ENCODE measurements at regions not wholly inside any gene's neighbourhood (a gene's known extent, or its start where the extent isn't known, plus 50 kb on each side); places are given as distances from the start of the nearest gene placed in this dataset.

GRCh38 chr10:112087953-112088456, 95.6 kb downstream of the GPAM start:
- no peak for DNase-seq

DNA sequence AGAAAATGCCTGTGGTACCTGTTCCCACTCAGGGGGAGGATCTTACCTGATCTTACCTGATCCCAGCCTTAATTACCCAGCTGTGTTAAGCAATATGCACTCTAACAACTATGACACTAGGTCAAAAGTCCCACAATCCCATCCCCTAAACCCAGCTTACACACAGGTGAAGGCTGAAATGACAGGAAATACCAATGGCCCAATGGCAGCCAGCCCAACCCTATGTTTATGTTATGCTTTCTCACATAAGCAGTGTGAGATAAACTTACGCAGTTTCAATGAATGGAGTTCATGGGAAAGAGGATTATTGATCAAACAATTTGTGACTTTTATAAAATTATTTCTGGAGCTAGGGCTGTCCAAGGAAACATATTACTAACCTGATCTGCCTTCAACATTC, 91.9 kb downstream of the GPAM start:
- DNase-seq: no peak

DNA sequence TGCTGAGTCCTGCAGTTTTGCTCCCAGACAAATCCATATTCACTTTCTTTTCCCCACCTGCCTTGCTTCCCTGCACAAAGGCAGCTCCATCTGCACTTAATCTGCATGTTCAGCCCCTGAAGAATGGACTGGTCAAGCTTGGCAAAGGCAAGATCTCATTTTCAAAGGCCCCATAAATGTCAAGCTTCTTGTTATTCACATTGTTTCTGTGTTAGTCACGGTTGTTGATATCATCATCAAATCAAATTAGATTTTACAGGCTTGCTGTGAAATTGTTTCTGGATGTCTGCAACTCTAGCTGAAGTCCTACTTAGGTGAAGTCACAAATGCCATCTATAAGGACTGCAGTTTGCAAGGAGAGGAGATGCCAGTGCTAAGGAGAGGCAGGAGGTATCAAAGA, 91.0 kb downstream of the GPAM start:
- DNase-seq: no peak

GRCh38 chr10:112094984-112095383, 88.6 kb downstream of the GPAM start:
- no peak for DNase-seq

- DNase-seq: no peak
Measured at GRCh38 chr10:112095731-112096130, 87.8 kb downstream of the GPAM start.

DNA sequence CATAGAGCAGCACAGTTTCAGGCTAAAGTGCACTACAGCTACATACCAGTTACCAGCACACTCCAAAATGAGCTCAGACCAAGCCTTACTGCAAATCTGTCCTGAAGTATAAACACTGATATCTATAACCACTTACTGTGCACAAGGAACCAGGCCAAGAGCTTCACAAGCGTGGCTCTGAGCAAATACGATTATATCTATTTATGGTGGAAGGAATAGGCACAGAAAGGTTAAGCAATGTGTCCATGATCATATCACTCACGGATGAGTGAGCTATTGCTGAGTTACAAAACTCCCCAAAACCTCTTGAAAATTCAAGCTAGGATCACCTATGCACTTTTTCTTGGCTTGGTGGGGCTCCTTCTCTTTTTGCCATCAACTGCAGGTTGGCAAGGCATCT, 84.9 kb downstream of the GPAM start:
- DNase-seq: no peak
